ENCODE measurements at regions not wholly inside any gene's neighbourhood (a gene's known extent, or its start where the extent isn't known, plus 50 kb on each side); places are given as distances from the start of the nearest gene placed in this dataset.
"Not testable (repeated sequence)": the region's sequence is repeated elsewhere in the genome, so short reads cannot be mapped to it uniquely, and the experiment has no call there.

DNA sequence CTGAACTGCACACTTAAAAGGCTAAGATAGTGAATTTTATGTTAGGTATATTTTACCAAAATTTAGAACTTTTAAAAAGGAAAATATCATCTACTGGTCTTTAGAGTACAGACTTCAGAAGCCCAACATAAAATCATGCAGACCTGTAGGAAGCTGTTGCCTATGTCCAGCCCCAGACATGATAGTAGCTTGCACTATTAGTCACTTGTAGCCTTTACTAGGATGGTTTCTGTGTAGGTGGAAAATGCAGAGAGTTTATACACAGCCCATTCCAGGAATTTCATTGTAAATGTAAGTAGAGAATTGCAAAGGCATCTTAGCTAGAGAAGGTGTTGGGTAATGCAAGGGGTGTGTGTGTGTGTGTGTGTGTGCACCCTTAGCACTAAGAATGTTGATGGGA lies 640.2 kb downstream of the RNF144A start:
- no peak for DNase-seq

DNA sequence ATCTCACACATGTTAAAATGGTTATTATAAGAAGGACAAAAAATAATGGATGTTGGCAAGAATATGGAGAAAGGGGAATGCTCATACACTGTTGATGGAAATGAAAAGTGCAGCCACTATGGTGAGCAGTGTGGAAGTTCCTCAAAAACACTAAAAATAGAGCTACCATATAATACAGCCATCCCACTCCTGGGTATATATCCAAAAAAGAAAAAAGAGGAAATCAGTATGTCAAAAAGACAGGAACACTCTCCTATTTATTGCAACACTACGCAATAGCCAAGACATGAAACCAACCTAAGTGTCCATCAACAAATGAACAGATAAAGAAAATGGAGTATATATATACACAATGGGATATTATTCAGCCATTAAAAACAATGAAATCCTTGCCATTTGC lies 642.6 kb downstream of the RNF144A start:
- no peak for DNase-seq

GRCh38 chr2:7566382-7566881 lies 649.2 kb downstream of the RNF144A start:
- DNase-seq = no peak

- DNase-seq = not testable (repeated sequence)
Measured at GRCh38 chr2:7567116-7567515, 649.9 kb downstream of the RNF144A start.

- DNase-seq = no peak
Measured at GRCh38 chr2:7567646-7568045, 650.4 kb downstream of the RNF144A start.

- DNase-seq = no peak
Measured at GRCh38 chr2:7570247-7570646, 653.0 kb downstream of the RNF144A start.

DNA sequence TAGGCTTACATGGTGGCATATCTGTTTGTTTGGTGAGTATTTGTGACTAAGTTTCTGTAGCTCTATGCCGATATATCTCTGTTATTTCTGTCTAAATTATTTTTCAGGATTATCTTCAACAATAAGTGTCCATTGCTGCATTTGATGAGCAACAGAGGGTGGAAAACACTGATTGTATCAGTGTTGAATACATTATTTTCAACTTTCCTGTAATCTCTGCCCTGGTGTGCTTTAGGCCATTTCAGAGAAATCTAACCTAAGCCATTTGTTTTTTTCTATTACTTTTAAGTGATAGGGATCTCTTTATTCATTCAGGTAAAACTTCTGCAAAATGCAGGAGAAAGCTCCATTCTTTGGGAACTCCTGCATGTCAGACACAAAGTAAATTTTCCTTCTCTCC lies 654.5 kb downstream of the RNF144A start:
- no peak for DNase-seq

DNA sequence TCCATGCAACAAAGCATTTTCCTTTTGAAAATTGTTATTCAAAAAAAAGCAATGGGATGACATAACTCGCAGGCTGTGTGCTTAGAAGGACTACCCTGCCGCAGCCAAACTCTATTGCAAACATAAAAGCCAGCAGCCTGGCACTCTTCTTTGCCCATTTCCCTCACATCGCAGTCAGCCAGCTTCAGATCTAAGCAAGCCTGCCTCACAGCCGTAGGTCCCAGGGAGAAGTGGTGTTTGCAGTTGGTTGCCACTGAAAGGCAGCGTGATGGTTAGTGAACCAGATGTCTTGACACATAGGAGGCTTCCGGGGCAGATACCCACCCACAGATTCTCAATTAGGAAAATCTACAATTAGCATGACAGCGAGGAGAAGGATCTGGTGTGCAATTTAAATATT lies 655.2 kb downstream of the RNF144A start:
- DNase-seq = no peak

DNA sequence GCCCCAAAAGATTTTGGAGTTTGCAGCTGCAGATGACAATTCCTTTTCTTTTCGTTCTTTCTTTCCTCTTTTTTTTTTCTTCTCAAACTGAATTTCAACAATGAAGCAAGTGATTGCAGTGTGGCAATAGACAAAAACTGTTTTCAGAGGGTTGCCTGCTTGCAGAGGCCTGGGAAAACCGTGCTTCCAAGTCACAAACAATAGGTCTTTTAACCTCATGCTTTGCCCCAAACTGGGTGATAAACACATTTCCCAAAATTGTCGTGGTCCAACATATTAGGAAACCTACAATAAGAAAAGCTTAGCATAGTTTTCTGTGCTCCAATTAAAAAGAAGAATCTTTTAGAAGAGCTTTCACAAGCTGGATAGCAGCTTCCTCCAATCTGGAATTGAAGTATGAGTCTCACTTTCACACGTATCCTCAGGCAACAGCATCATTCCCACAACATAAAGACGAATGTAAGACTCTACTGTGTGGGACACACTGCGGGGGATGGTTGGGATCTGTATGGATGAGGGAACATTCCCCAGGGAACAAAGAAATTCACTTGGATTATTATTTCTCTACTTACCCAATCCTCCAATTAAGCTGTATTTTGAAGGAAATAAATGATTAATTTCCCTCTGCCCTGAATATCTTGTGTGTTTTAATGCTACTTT lies 656.1 kb downstream of the RNF144A start:
- DNase-seq = no peak

- no peak for DNase-seq
Measured at GRCh38 chr2:7574385-7574784, 657.2 kb downstream of the RNF144A start.

DNA sequence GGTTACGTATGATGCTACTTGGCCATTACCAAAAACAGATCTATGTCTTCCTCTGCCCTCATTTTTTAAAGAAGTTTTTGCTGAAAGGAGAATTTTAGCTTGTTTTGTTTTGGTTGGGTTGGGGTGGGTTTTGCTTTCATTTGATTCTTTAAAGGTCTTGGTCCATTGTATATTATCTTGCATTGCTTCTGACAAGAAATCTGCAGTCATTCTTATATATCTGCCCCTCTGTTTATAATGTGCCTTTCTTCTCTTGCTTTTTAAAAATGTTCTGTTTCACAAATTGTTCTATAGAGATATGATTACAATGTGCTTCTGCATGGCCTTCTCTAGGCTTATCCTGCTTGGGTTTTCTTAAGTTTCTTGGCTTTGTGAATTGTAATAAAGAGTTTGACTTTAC lies 660.6 kb downstream of the RNF144A start:
- DNase-seq = no peak

GRCh38 chr2:7584017-7584416 lies 666.8 kb downstream of the RNF144A start:
- no peak for DNase-seq

DNA sequence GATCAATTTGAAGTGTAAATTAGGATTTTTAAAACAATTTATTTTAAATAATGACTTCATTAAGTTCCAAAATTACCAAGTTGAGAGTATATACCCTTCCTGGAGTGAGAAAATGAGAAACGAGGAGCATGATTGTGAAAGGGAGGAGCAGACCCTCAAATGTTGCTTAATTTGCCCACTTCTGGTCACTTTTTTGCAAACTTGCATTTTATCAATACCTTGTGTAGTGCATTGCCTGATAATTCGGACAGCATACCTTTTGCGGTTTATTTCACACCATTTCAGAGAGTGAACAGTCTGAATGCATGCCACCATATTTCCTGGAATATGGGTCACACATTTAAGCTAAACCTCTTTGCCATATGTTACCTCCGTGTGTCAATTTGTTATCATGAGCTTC lies 669.7 kb downstream of the RNF144A start:
- no peak for DNase-seq

GRCh38 chr2:7588295-7588694 lies 671.1 kb downstream of the RNF144A start:
- DNase-seq = no peak

DNA sequence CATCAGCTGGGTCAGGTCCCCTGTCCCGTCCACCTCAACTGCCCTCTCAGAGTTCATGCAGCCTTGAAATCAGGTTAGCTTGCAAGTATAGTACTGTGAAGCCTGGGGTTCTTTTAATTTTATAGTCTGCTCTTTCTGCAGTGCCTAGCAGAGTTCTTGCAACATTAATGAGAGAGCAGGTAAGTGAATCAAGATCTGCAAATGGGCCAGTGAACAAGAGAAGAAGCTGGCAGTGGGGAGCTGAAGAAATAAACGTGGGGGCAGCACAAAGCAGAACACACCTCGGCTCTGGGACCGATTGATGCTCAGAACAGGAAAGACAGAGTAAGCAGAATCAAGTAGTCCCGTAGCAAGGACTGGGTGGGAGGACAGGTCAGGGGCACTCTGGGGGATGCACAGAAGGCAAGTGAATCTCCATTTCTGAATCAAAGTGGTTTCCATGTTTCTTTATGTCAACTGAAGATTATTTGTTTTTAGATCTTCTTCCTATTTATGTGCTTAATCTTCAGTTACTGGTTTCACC lies 675.5 kb downstream of the RNF144A start:
- no peak for DNase-seq

- DNase-seq = no peak
Measured at GRCh38 chr2:7593360-7593759, 676.1 kb downstream of the RNF144A start.

GRCh38 chr2:7594211-7594610 lies 677.0 kb downstream of the RNF144A start:
- no peak for DNase-seq

GRCh38 chr2:7595206-7595605 lies 678.0 kb downstream of the RNF144A start:
- no peak for DNase-seq

DNA sequence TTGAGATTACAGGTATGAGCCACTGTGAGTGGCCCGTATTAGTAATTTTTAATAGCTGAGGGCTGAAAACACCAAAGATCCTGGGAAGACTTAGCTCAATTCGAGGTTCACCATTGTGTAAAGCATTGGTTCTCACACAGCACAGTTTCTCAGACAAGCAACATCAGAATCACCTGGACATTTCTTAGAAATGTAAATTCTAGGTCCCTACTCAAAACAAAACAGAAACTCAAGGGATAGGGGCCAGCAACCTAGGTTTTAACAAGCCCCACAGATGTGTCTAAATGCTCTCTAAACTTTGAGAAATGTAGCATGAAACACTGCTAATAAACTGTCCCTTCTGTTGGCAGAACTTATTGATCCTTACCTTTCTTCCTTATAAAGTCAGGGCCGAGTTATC lies 681.2 kb downstream of the RNF144A start:
- no peak for DNase-seq

DNA sequence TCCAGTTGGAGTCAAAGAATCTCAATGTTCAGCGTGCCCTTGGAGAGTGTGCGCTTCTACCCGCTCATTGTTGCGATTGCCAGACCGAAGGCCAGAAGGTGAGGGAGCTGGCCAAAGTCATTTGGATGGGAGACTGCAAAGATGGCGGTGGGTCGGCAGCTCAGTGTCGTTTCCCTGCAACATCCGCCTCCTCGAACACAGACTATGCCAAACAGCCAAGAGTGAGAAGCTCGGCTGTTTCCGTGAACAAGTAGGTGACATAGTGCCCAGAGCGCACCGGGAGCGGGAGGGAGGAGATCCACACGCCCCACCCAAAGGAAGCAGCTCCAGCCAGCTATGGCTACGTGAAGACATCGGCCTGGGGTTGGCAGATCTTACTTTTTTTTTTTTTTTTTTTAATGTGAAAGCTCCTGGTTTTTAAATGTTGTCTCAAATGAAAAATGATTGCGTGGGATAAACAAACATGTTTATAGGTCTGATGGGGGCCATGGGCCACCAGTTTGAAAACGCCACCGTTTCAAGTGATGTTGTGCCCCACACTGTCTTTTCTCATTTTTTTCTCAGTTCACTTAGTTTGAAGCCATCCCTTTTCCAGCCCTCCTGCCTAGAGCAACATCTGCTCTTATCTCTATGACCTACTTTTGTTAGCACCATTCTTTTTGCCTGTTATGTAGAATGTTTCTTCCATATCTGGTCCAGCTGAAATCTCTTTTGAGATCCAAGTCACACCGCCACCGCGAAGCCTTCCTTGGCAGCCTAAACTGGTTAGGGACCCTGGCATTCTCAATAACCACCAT lies 682.4 kb downstream of the RNF144A start:
- DNase-seq = no peak

DNA sequence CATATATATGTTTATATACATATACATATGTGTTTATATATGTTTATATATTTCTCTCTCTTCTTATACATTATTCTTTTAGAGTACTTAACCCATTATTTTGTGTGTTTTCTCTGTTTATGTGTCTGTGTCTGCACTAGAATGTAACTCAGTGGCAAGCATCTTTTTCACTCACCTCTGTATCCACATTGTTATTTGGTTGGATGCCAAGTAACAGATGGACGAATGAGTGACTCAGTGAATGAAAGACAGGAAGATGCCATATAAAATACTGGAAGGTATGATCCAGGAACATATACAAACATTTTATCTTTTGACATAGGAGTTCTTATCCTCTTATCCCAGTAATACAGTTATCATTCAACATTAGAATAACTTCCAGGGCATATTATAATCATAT lies 684.8 kb downstream of the RNF144A start:
- no peak for DNase-seq

DNA sequence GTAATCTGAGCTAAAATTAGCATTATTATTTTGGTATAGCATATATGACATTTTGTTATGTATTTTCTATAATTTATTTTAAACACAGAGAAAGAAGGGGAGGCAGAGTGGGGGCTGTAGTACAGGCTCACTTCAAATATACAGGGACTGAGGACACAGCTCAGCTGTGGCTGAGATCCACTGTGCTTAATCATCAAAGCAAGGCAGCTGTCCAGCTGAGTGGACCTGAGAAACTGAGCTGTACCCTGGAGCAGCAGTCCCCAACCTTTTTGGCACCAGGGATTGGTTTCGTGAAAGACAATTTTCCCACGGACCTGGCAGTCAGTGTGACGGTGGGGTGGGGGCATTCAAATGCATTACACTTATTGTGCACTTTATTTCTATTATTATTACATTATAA lies 687.2 kb downstream of the RNF144A start:
- no peak for DNase-seq

- DNase-seq = no peak
Measured at GRCh38 chr2:7607441-7608173, 690.4 kb downstream of the RNF144A start.

- no peak for DNase-seq
Measured at GRCh38 chr2:7609556-7609955, 692.3 kb downstream of the RNF144A start.
